ENCODE measurements at regions not wholly inside any gene's neighbourhood (a gene's known extent, or its start where the extent isn't known, plus 50 kb on each side); places are given as distances from the start of the nearest gene placed in this dataset.

DNA sequence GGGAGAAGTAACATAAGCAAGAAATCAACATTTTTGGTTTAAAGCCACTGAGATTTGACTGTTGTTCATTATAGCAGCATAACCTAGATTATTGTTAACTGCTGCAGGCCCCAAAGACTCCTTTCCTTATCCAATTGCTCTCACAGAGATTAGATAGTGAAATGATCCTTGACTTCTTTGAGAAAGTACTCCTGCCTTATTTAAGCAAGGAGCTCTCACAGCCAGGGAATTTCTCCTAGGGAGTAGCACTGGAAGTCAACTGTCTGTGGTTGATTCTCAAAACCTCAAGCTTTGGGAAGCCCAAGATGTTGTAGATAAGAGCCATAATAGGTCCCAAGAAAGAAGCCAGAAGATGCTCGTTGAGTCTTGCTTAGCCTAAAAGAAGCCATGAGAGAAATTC, 151.8 kb upstream of the TSC22D2 start:
- H3K4me3 ChIP-seq (ENCODE audit: low read length), result no peak overlapping the region
- H3K9me3 ChIP-seq (ENCODE audit: low read length), result no peaks in the 10 kb centered on the region
- ChIA-PET POLR2A (ENCODE audit: unreplicated experiment) (no interaction called here), CTCF (no interaction called here)
- H3K36me3 ChIP-seq (ENCODE audit: low read depth, low read length), result no peaks in the 10 kb centered on the region
- H3K27ac ChIP-seq (ENCODE audit: low read length), result no peak overlapping the region
- H3K79me2 ChIP-seq (ENCODE audit: low read length), result no peaks in the 10 kb centered on the region
- H3F3A ChIP-seq (ENCODE audit: low read length, unreplicated experiment), result no peaks in the 10 kb centered on the region
- TF ChIP-seq EZH2 (IDR thresholded peaks at IDR 0.05; ENCODE audit: low read length, unreplicated experiment), result no peak
- no peak for TF ChIP-seq EZH2phosphoT487 (IDR thresholded peaks at IDR 0.05; ENCODE audit: borderline replicate concordance, low read length)
- TF ChIP-seq, protein P1, sequence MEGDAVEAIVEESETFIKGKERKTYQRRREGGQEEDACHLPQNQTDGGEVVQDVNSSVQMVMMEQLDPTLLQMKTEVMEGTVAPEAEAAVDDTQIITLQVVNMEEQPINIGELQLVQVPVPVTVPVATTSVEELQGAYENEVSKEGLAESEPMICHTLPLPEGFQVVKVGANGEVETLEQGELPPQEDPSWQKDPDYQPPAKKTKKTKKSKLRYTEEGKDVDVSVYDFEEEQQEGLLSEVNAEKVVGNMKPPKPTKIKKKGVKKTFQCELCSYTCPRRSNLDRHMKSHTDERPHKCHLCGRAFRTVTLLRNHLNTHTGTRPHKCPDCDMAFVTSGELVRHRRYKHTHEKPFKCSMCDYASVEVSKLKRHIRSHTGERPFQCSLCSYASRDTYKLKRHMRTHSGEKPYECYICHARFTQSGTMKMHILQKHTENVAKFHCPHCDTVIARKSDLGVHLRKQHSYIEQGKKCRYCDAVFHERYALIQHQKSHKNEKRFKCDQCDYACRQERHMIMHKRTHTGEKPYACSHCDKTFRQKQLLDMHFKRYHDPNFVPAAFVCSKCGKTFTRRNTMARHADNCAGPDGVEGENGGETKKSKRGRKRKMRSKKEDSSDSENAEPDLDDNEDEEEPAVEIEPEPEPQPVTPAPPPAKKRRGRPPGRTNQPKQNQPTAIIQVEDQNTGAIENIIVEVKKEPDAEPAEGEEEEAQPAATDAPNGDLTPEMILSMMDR (conservative IDR thresholded peaks at IDR 0.05; ENCODE audit: low read depth, low read length), result no peak
- no peak for DNase-seq
- intact Hi-C loops (cut with micrococcal nuclease), result no loop called here
- peaks cover 16% of the 10 kb centered on the region for H3K4me1 ChIP-seq (ENCODE audit: insufficient read depth, low read length)
- ATAC-seq, result no peak
- no TSS peak for BruUV-seq (replicated peaks)
- H3K9me2 ChIP-seq (replicated peaks; ENCODE audit: low read length), result no peaks in the 10 kb centered on the region
- no peak overlapping the region for H2AFZ ChIP-seq (ENCODE audit: low read length)
- no peaks in the 10 kb centered on the region for H3K27me3 ChIP-seq (ENCODE audit: low read length)
- H3K4me2 ChIP-seq (ENCODE audit: low read length), result no peak overlapping the region
- H4K20me1 ChIP-seq (ENCODE audit: low read length), result no peaks in the 10 kb centered on the region
- no peak overlapping the region for H3K9ac ChIP-seq (ENCODE audit: low read length)

DNA sequence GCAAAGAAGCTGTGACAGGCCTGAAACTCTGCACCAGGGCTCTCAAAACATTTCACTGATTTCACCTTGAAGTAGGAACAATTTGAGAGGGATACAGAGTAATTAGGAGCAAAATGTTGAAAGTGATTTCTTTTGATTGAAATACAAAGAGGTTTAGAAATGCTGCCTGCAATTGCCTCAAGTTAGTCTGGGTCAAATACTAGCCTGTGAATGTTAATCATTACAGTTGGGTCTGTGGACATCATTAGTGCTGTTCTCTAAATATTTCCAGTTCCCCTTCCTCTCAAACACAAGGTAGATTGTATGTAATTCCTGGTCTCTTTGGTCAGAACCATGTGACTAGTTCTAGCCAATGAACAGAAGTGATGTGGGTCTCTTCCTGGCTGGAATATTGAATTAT, 152.3 kb upstream of the TSC22D2 start:
- no peak for ATAC-seq
- peaks cover 20% of the 10 kb centered on the region for H3K4me1 ChIP-seq (ENCODE audit: insufficient read depth, low read length)
- no peaks in the 10 kb centered on the region for H3K9me3 ChIP-seq (ENCODE audit: low read length)
- no peaks in the 10 kb centered on the region for H3K9me2 ChIP-seq (replicated peaks; ENCODE audit: low read length)
- TF ChIP-seq, protein P1 (conservative IDR thresholded peaks at IDR 0.05; ENCODE audit: low read depth, low read length), result no peak
- no peak for TF ChIP-seq EZH2 (IDR thresholded peaks at IDR 0.05; ENCODE audit: low read length, unreplicated experiment)
- no peak for TF ChIP-seq EZH2phosphoT487 (IDR thresholded peaks at IDR 0.05; ENCODE audit: borderline replicate concordance, low read length)
- H4K20me1 ChIP-seq (ENCODE audit: low read length), result no peaks in the 10 kb centered on the region
- H3K4me3 ChIP-seq (ENCODE audit: low read length), result no peak overlapping the region
- no TSS peak for BruUV-seq (replicated peaks)
- intact Hi-C loops (cut with micrococcal nuclease), result no loop called here
- H3K27me3 ChIP-seq (ENCODE audit: low read length), result no peaks in the 10 kb centered on the region
- H3K4me2 ChIP-seq (ENCODE audit: low read length), result no peak overlapping the region
- H3K36me3 ChIP-seq (ENCODE audit: low read depth, low read length), result no peaks in the 10 kb centered on the region
- H3K79me2 ChIP-seq (ENCODE audit: low read length), result no peaks in the 10 kb centered on the region
- H2AFZ ChIP-seq (ENCODE audit: low read length), result no peak overlapping the region
- H3K27ac ChIP-seq (ENCODE audit: low read length), result no peak overlapping the region
- ChIA-PET POLR2A (ENCODE audit: unreplicated experiment) (no interaction called here), CTCF (no interaction called here)
- DNase-seq, result no peak
- H3F3A ChIP-seq (ENCODE audit: low read length, unreplicated experiment), result no peaks in the 10 kb centered on the region
- no peak overlapping the region for H3K9ac ChIP-seq (ENCODE audit: low read length)

DNA sequence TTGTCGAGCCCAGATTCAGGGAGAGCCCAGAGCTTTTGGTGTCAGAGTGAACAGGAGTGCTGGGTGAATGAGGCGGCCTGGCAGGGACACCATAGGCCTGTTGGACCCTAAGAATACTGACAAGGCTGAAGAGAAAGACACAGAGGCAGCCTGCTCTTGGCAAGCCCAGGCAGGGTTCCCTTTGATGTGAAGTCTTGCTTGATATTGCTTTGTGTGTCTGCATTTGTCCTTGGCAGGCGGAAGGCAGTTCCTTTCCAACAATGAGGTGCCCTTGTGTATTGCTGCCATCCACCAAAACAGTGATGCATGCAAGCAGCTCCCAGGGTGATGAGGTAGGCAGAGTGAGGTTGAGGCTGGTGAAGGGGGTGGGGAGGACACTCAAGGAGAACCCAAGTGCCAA, 152.7 kb upstream of the TSC22D2 start:
- ATAC-seq, result no peak
- no peak overlapping the region for H3K4me2 ChIP-seq (ENCODE audit: low read length)
- TF ChIP-seq EZH2 (IDR thresholded peaks at IDR 0.05; ENCODE audit: low read length, unreplicated experiment) (no peak), EZH2phosphoT487 (IDR thresholded peaks at IDR 0.05; ENCODE audit: borderline replicate concordance, low read length) (no peak)
- TF ChIP-seq, protein P1 (conservative IDR thresholded peaks at IDR 0.05; ENCODE audit: low read depth, low read length), result no peak

More for the DNA sequence above, 152.7 kb upstream of the TSC22D2 start:
- Histone ChIP-seq H3K9me3 (ENCODE audit: low read length) (no peaks in the 10 kb centered on the region), H3K79me2 (ENCODE audit: low read length) (no peaks in the 10 kb centered on the region), H3K9ac (ENCODE audit: low read length) (no peak overlapping the region), H3K36me3 (ENCODE audit: low read depth, low read length) (no peaks in the 10 kb centered on the region), H3K4me3 (ENCODE audit: low read length) (no peak overlapping the region), H3F3A (ENCODE audit: low read length, unreplicated experiment) (no peaks in the 10 kb centered on the region), H4K20me1 (ENCODE audit: low read length) (no peaks in the 10 kb centered on the region), H2AFZ (ENCODE audit: low read length) (no peak overlapping the region), H3K27ac (ENCODE audit: low read length) (no peak overlapping the region), H3K9me2 (replicated peaks; ENCODE audit: low read length) (no peaks in the 10 kb centered on the region), H3K27me3 (ENCODE audit: low read length) (no peaks in the 10 kb centered on the region), H3K4me1 (ENCODE audit: insufficient read depth, low read length) (peaks cover 20% of the 10 kb centered on the region)
- DNase-seq, result no peak
- BruUV-seq (replicated peaks), result no TSS peak
- CTCF ChIA-PET, result no interaction called here
- POLR2A ChIA-PET (ENCODE audit: unreplicated experiment), result no interaction called here
- intact Hi-C loops (cut with micrococcal nuclease), result no loop called here
